Right cardiac atrium (tissue), 5 donors: ENCODE measurements at regions not wholly inside any gene's neighbourhood (a gene's known extent, or its start where the extent isn't known, plus 50 kb on each side); places are given as distances from the start of the nearest gene placed in this dataset.
A peak's percentile ranks its signal among the peaks of the same experiment; 100 is the strongest.

Experiments
- ATAC-seq, 2 donors: fragments of 200-7000 bp; cut with Tn5 transposase; one replicate each; pipeline versions ENCODE4 v1.8.0 to v1.9.1; 2020; ENCODE audit warnings: moderate library complexity in 2 of 2, mild to moderate bottlenecking in 1 of 2
- DNase-seq, 3 donors: peaks; one replicate each; pipeline ENCODE4 v3.0.0-alpha.2; 2020
- H3K27ac ChIP-seq: one replicate; pipeline ENCODE4 v1.5.1; 2013; ENCODE audit warnings: mild to moderate bottlenecking, low read length, control low read depth, moderate library complexity
- H3K27me3 ChIP-seq: one replicate; pipeline ENCODE4 v1.6.1; 2013; ENCODE audit not compliant: control insufficient read depth, insufficient read depth
- H3K4me1 ChIP-seq: one replicate; pipeline ENCODE4 v1.6.1; 2013; ENCODE audit warnings: low read length; ENCODE audit not compliant: control insufficient read depth, insufficient read depth
- H3K4me3 ChIP-seq: one replicate; pipeline ENCODE4 v1.5.1; 2013; ENCODE audit warnings: low read length, control low read depth
- H3K9me3 ChIP-seq: one replicate; pipeline ENCODE4 v1.6.1; 2013; ENCODE audit warnings: low read length; ENCODE audit not compliant: control insufficient read depth
- WGBS: extraction: QIAGEN DNeasy Blood & Tissue Kit; methylation state at CpG from one replicate; pipeline ENCODE4 v1.1.7; 2013; 5-methylcytosine and 5-hydroxymethylcytosine counted together
- intact Hi-C, 4 donors: fragments of 100-400 bp; cut with DNase I; formaldehyde crosslinking; loops; one replicate each; pipeline versions ENCODE4 v1.11.0 to v1.14.0; 2022 to 2023
- donor health status: healthy with polysubstance abuse.
- donor health status: DM: no; HTN: yes; CAD: no.
- donor health status: DM: no; HTN: no; CAD: no.
- donor health status: DM: no; HTN: yes; CAD: no; lungs with severe emphysema.
- donor health status: DM: yes; HTN: yes; CAD: no.

DNA sequence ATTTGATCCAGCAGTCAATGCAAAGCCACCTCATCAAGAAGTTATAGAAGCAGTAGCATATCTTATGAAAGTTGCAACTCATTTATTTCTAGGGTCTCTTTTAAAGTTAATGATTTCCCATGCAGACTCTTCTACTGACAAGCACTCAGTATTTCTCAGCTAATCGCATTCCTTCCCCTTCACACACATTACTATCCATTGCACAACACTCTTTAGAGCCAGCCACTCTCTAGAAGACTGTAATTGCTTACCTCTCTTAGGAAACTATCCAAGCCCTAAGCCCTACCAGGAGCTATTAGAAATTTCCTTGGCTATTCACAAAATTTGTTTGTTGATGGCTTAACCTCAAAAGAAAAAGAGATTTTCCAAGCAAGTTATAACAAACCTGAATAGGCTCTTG lies 106.0 kb downstream of the ADAMTS1 start:
- no peak for DNase-seq
- Histone ChIP-seq H3K4me1 (peaks cover 3% of the 10 kb centered on the region), H3K27ac (no peak overlapping the region), H3K9me3 (no peaks in the 10 kb centered on the region), H3K4me3 (no peak overlapping the region), H3K27me3 (no peaks in the 10 kb centered on the region)
- WGBS, result 68% methylated on average over 1 of the region's 1 CpG
- intact Hi-C loops, result no loop called here
- no peak for ATAC-seq

DNA sequence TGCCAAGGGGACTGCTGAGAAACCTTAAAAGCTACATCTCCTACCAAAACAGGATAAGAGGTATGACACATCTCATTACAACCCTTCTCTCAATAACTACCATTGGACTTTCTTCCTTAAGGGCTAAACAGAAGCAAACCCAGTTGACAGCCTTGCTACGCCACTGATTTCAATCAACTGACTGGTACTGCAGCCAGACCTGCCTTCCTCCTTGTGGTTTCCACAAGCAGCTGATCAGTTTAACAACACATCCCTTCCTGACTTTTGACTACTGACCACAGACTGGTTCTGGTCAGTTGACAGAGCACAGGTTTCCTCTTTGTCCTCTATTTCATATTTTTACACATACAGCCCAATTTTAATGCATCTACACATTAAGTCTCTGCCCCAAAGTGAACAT lies 108.8 kb downstream of the ADAMTS1 start:
- intact Hi-C loops, result no loop called here
- Histone ChIP-seq H3K27me3 (no peaks in the 10 kb centered on the region), H3K27ac (no peak overlapping the region), H3K4me1 (no peaks in the 10 kb centered on the region), H3K9me3 (no peaks in the 10 kb centered on the region), H3K4me3 (no peak overlapping the region)
- no peak for DNase-seq
- no peak for ATAC-seq
- 92% methylated on average over 1 of the region's 1 CpG for WGBS

DNA sequence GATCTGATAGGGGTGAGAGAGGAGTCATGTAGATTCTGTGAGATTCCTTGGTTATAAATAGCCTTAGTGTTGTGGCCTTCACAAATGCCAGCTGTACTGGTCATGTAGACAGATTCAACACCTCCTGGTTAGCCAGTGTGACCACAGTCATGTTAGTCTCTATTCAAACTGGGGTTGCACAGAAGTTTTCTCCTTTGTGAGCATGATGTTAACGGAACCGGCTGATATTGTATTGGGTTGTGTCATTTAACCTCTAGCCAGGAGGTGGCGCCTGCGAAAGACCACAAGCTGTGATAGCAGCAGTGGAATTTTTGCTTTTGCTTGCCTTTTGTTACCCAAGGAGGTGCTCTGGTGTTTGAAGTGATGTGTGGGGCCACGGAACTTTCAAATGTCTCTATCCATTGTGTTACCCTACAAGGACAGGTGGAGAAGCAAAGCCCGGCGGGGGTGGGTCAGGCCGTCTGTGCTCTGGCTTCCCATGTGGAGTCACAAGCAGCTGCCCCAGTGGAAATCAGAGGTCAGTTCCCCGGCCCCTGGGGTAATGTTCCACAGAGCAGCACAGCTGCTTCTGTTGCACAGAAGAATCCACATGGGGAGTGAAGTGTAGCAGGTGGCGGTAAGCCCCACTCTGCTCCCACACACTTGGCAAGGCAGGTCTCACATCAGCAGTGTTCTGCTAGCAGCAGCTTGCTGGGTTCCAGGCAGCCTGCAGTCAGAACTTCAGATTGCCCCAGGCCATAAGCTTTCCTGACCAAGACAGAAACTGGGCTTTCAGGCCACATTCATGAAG lies 112.6 kb downstream of the ADAMTS1 start:
- ATAC-seq (peak; percentile 48 to 68), DNase-seq (peak; percentile 41 to 71 (median 50))
- Histone ChIP-seq H3K4me3 (no peak overlapping the region), H3K27ac (no peak overlapping the region), H3K4me1 (no peaks in the 10 kb centered on the region), H3K9me3 (no peaks in the 10 kb centered on the region), H3K27me3 (no peaks in the 10 kb centered on the region)
- intact Hi-C loops, result no loop called here
- 44% methylated on average over 10 of the region's 10 CpGs for WGBS

DNA sequence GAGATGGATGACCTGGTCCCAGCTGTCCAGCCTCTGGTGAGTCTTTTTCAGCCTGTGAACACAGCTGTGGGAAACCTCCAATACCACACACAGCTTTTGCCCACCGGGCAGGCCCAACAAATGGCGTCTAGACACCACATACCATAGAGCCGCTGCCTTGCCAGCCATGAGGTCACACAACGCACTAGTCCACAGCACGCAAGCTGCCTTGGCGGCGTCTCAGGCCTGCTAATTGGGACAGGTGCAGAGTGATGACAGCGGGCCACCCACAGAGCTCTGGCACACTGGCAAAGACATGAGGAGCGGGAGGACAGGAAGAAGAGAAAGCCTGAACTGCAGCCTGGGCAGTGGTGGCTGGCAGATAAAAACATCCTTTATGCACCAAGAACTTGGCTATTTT lies 125.5 kb downstream of the ADAMTS1 start:
- H3K27ac ChIP-seq, result no peak overlapping the region
- intact Hi-C loops, result loop anchor here (5.0 to 10.0 kb wide), 3 partner anchors 835 to 845 kb away; no protein-coding TSS in a partner anchor
- peak; percentile 13 to 51 (median 36) for DNase-seq
- 56% methylated on average over 9 of the region's 9 CpGs for WGBS
- no peaks in the 10 kb centered on the region for H3K27me3 ChIP-seq
- H3K4me3 ChIP-seq, result no peak overlapping the region
- no peaks in the 10 kb centered on the region for H3K9me3 ChIP-seq
- peak; percentile 49 to 51 for ATAC-seq
- H3K4me1 ChIP-seq, result no peaks in the 10 kb centered on the region

DNA sequence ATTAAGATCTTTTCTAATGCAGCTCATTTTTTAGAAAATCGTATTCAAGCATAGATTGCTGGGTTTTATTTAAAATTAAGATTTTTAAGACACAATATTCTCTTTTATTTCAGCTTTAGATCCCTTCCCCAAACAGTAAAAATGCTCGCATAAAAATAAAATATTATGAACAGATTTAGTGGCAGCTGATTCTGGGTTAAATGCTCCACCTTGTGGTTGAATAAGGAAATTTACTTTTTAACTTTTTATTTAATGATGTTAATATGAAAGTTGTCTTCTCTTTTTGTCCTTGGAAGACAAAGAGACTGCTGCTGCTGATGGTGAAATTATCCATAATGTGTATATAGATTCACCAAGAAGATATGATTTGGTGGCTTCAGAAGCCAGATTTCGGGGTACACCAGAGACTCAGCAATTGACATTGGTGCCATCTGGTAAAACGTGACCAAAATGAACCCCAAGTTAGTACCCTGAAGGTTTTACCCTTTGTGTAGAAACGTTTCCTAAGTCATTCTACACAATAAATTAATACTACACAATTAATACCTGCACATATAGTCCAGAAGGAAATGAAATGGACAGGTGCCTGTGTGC lies 128.0 kb downstream of the ADAMTS1 start:
- ATAC-seq (no peak), DNase-seq (no peak)
- WGBS, result 23% methylated on average over 5 of the region's 5 CpGs
- H3K27ac ChIP-seq, result no peak overlapping the region
- no peak overlapping the region for H3K4me3 ChIP-seq
- intact Hi-C loops, result loop anchor here (5.0 to 10.0 kb wide), 3 partner anchors 832 to 842 kb away; no protein-coding TSS in a partner anchor
- H3K4me1 ChIP-seq, result no peaks in the 10 kb centered on the region
- no peaks in the 10 kb centered on the region for H3K9me3 ChIP-seq
- H3K27me3 ChIP-seq, result no peaks in the 10 kb centered on the region

DNA sequence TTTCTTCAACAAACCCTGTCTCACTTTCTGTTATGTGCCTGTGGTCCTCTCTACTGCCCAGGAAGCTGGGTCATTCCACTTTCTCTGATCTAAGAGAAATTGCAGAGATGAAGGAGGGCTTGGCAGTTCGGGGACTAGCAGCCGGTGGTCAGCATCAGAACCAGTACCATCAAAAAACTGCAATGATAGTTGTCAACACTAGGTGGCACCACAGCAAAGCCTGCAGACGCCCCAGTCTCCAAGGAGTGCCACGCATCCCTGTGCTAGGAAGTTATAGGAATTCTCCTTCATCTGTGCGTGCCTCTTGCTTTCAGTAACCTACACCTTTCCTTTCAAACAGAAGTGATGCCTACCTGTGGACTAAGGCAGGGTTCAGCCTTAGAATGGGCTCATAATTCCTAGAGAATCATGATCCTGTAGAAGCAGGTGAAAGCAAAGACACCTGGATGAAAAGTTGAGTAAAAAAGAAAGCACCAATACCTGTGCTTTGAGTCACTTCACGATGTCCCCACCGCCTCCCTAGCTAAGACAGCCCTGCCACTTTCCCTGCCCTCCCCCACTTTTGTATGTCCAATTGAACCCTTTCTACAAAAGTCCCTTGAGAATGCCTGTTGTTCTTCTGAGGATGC lies 129.2 kb downstream of the ADAMTS1 start:
- no peak overlapping the region for H3K4me3 ChIP-seq
- H3K9me3 ChIP-seq, result no peaks in the 10 kb centered on the region
- DNase-seq (peak in 2 of 3 donors; percentile 15 to 47), ATAC-seq (peak; percentile 74 to 84)
- no peak overlapping the region for H3K27ac ChIP-seq
- H3K27me3 ChIP-seq, result no peaks in the 10 kb centered on the region
- no peaks in the 10 kb centered on the region for H3K4me1 ChIP-seq
- WGBS, result 20% methylated on average over 7 of the region's 7 CpGs
- intact Hi-C loops, result loop anchor here (5.0 to 10.0 kb wide), 3 partner anchors 831 to 841 kb away; no protein-coding TSS in a partner anchor

DNA sequence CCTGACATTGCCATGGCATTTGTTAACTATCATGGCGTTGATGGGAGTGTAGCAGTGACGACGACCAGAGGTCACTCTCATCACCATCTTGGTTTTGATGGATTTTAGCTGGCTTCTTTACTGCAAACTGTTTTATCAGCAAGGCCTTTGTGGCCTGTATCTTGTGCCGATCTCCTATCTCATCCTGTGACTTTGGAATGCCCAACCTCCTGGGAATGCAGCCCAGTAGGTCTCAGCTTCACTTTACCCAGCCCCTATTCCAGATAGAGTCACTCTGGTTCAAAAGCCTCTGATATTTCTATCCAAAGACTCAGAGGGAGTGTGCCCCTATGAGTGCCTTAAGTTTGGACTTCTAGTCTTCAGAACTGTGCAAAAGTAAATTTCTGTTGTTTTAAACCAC lies 130.1 kb downstream of the ADAMTS1 start:
- no peak for ATAC-seq
- DNase-seq, result no peak
- H3K27ac ChIP-seq, result no peak overlapping the region
- WGBS, result 80% methylated on average over 4 of the region's 4 CpGs
- H3K4me3 ChIP-seq, result no peak overlapping the region
- H3K9me3 ChIP-seq, result no peaks in the 10 kb centered on the region
- no peaks in the 10 kb centered on the region for H3K4me1 ChIP-seq
- intact Hi-C loops, result loop anchor here (5.0 to 10.0 kb wide), 3 partner anchors 830 to 840 kb away; no protein-coding TSS in a partner anchor
- H3K27me3 ChIP-seq, result no peaks in the 10 kb centered on the region

DNA sequence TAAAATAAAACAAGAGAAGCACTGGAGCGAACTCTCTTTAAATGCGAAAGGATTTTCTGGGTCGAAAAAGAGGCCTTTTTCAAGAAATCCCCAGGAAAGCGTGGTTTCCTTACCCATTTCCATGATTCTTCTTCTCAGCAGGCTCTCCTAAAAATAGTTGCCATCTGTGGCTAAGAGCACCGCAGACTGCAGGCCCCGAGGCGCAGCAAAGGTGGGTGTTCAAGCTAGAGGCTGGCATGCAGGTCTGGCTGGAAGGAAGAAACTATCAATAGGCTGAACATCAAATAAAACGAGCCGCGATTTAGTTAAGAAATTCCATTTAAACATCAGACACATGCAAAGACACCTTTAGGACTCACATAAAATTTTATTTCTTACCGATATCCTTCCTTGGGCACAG lies 135.1 kb downstream of the ADAMTS1 start:
- DNase-seq, result no peak
- Histone ChIP-seq H3K4me1 (no peaks in the 10 kb centered on the region), H3K9me3 (no peaks in the 10 kb centered on the region), H3K4me3 (no peak overlapping the region), H3K27me3 (no peaks in the 10 kb centered on the region), H3K27ac (no peak overlapping the region)
- WGBS, result 85% methylated on average over 11 of the region's 11 CpGs
- no peak for ATAC-seq
- intact Hi-C loops, result loop anchor here in 2 of 4 donors (10.0 kb wide), 2 partner anchors 825 to 835 kb away; no protein-coding TSS in a partner anchor

DNA sequence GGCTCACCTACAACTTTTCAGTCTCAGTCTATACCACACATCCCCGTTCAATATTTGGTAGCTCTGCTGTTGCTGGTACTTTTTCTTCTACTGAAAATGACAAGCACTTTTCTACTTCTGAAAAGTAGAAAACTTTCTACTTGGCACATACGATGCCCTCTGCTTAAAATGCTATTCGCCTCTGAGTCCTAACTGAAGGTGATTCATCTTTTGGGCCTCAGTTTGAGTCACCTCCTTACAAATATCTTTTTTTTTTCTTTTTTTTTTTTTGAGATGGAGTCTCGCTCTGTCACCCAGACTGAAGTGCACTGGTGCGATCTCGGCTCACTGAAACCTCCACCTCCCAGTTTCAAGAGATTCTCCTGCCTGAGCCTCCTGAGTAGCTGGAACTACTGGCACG lies 136.0 kb upstream of the CYYR1 start:
- DNase-seq (no peak), ATAC-seq (no peak)
- WGBS, result 82% methylated on average over 7 of the region's 7 CpGs
- Histone ChIP-seq H3K4me1 (no peaks in the 10 kb centered on the region), H3K4me3 (no peak overlapping the region), H3K27ac (no peak overlapping the region), H3K27me3 (no peaks in the 10 kb centered on the region), H3K9me3 (no peaks in the 10 kb centered on the region)
- intact Hi-C loops, result no loop called here

DNA sequence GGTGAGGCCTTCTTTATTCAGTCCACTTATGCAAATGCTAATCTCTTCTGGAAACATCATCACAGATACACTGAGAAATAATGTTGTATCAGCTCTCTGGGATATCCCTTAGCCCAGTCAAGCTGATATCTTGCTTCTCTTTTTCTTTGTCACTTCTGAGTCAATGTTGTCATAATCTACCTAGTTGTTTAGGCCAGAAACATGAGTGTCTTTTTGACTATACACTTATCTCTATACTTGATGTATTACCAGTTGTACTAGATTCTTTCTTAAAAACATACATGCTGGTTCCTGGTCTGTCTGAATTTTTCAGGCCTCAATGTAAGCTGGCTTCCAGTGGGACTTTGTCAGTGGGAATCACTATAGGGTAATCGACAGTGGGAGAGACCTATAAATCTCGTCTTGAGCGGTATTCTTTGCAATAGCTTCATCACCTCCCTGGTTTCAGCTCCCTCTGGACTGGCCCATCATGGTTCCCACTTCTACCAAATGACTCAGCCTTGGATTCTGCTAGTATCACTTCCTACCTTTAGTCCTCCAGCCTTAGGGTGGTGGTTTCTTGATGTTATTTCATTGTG lies 135.2 kb upstream of the CYYR1 start:
- 94% methylated on average over 3 of the region's 3 CpGs for WGBS
- H3K4me1 ChIP-seq, result no peaks in the 10 kb centered on the region
- no peak for ATAC-seq

DNA sequence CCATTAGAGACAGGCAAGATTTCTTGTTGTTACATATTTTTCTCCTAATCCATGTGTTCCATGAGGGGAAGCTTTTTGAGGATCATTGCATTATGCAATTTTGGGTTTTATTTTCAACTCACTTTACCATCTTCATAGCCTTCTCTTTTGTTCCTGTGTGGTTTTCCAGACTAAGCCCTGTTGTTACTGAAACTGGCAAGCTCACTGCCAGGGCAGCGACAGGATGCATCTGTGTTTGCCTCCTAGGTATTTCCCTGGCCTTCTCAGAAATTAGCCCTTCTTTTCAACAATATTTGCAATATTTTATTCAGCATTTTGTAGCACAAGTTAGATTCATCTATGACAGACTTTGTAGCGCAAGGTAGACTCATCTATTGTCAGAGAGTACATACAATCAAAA lies 134.2 kb upstream of the CYYR1 start:
- intact Hi-C loops, result no loop called here

More for the DNA sequence above, 135.2 kb upstream of the CYYR1 start:
- Histone ChIP-seq H3K27ac (no peak overlapping the region), H3K4me3 (no peak overlapping the region), H3K27me3 (no peaks in the 10 kb centered on the region), H3K9me3 (no peaks in the 10 kb centered on the region)
- no peak for DNase-seq
- intact Hi-C loops, result no loop called here

More for the DNA sequence above, 134.2 kb upstream of the CYYR1 start:
- H3K27me3 ChIP-seq, result no peaks in the 10 kb centered on the region
- H3K27ac ChIP-seq, result no peak overlapping the region
- 87% methylated on average over 2 of the region's 2 CpGs for WGBS
- ATAC-seq (no peak), DNase-seq (no peak)
- H3K4me3 ChIP-seq, result no peak overlapping the region
- no peaks in the 10 kb centered on the region for H3K9me3 ChIP-seq
- H3K4me1 ChIP-seq, result no peaks in the 10 kb centered on the region
